ENCODE measurements at regions not wholly inside any gene's neighbourhood (a gene's known extent, or its start where the extent isn't known, plus 50 kb on each side); places are given as distances from the start of the nearest gene placed in this dataset.

DNA sequence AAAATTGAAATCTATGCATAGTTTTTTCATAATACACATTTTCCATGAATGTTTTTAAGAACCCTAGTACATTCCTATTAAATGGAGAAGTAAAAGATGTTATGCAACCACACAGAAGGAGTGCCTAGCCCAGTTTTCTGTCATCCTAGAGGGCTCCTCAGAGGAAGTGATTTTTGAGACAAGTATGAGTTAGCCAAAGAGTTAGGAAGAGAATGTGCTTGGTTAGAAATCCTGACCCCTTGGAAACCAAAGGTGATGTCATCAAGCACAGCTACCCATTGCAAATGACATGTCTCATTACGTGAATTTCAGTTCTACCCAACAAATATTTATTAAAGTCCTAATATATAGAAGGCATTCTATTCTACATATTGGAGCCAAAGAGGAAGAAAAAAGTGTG, 88.9 kb upstream of the TNFSF4 start:
- Histone ChIP-seq H3K36me3 (replicated peaks in 1 of 2) (no peaks in the 10 kb centered on the region), H3K4me3 (no peak overlapping the region), H3K4me1 (replicated peaks in 1 of 2) (peaks cover 0 to 6% of the 10 kb centered on the region in 2 donors), H3K27me3 (no peaks in the 10 kb centered on the region), H3K27ac (no peak overlapping the region), H3K9me3 (replicated peaks in 1 of 3) (no peaks in the 10 kb centered on the region)
- TF ChIP-seq, protein P1, sequence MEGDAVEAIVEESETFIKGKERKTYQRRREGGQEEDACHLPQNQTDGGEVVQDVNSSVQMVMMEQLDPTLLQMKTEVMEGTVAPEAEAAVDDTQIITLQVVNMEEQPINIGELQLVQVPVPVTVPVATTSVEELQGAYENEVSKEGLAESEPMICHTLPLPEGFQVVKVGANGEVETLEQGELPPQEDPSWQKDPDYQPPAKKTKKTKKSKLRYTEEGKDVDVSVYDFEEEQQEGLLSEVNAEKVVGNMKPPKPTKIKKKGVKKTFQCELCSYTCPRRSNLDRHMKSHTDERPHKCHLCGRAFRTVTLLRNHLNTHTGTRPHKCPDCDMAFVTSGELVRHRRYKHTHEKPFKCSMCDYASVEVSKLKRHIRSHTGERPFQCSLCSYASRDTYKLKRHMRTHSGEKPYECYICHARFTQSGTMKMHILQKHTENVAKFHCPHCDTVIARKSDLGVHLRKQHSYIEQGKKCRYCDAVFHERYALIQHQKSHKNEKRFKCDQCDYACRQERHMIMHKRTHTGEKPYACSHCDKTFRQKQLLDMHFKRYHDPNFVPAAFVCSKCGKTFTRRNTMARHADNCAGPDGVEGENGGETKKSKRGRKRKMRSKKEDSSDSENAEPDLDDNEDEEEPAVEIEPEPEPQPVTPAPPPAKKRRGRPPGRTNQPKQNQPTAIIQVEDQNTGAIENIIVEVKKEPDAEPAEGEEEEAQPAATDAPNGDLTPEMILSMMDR (IDR thresholded peaks at IDR 0.05), result no peak
- no peak for TF ChIP-seq POLR2A (IDR thresholded peaks at IDR 0.05)
- intact Hi-C loops (cut with DNase I), result no loop called here
- DNase-seq, result no peak
- 71 to 79% (median 75%) methylated on average over 1 of the region's 1 CpG for WGBS, 4 donors

DNA sequence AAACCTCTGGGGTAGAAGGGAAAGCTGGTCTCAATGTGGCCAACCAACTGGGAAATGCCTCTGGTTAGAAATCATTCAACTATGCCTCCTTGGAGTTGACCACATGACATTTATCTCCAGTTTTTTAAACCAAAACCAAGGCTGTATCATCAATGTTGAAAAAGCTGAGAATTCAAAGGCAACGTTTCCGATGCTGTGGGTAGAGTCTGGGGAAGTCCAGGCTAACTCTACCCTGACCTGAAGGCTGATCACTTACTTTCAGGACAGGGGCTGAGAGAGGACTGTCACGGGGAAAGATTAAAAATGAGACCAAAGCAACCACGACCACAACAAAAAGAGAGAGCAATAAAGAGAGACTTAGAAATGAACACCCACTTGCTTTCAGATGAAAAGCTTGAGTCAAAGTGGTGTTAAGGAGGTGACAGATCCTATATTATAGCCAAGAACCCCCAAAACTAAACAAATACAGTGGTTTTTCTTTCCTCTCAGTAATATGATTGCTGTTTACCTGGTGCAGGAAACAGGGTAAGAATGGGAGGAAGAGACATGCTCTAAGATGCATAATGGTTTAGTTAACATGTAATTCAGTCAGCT, 90.8 kb upstream of the TNFSF4 start:
- intact Hi-C loops (cut with DNase I), result no loop called here
- no peaks in the 10 kb centered on the region for H3K27me3 ChIP-seq
- H3K27ac ChIP-seq, result no peak overlapping the region
- H3K4me3 ChIP-seq, result no peak overlapping the region
- 74 to 85% (median 83%) methylated on average over 4 of the region's 4 CpGs for WGBS, 4 donors
- TF ChIP-seq, protein P1 (IDR thresholded peaks at IDR 0.05), result no peak
- TF ChIP-seq POLR2A (IDR thresholded peaks at IDR 0.05), result no peak
- H3K9me3 ChIP-seq (replicated peaks in 1 of 3), result no peaks in the 10 kb centered on the region
- no peaks in the 10 kb centered on the region for H3K36me3 ChIP-seq (replicated peaks in 1 of 2)
- no peak for DNase-seq
- peaks cover 0 to 25% of the 10 kb centered on the region in 2 donors for H3K4me1 ChIP-seq (replicated peaks in 1 of 2)

DNA sequence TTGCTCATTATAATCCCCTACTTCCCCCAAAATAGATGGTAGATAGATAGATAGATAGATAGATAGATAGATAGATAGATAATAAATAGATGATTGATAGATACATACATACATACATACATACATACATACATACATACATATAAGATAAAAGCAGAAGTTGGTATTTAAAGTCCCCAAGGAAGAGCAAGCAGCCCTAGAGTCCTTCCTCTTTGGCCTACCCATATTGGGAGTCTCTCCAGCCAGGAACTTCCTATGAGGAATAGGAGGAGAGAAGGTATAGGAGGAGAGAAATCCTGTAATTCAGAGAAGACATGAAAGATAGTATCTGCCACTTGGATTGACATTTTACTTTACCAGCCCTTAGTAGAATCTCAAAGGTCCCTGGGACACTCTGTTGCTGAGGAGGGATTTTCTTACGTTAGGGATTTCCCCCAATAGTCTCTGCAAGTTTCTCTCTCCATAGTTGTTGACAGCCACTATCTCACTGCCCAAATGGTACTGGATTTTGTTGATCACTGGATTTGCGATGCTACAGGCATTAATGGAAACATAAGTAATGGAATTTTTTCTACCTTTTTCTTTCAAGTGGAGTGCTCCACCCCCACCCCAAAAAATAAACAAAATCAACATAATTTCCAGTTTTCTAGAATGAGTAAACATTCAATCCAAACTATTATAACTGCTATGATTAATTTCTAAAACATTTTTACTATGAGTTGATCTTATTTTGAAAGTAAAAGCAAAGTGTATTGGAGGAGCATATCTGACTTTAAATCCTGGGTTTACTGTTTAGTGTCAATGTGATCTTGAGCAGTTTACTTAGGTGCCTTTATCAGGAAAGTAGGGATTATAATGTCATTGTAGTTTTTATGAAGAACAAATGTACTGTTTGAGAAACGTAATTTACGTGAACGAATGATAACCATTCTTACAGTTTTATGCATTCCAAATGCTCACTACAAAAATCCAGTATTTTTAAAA, 93.2 kb upstream of the TNFSF4 start:
- intact Hi-C loops (cut with DNase I), result no loop called here
- no peak for DNase-seq
- no peak overlapping the region for H3K27ac ChIP-seq
- H3K4me3 ChIP-seq, result no peak overlapping the region
- TF ChIP-seq, protein P1 (IDR thresholded peaks at IDR 0.05), result no peak
- no peak for TF ChIP-seq POLR2A (IDR thresholded peaks at IDR 0.05)
- no peaks in the 10 kb centered on the region for H3K36me3 ChIP-seq (replicated peaks in 1 of 2)
- WGBS, 4 donors, result 67 to 71% (median 69%) methylated on average over 5 of the region's 5 CpGs
- H3K27me3 ChIP-seq, result no peaks in the 10 kb centered on the region
- H3K4me1 ChIP-seq (replicated peaks in 1 of 2), result peaks cover 0 to 33% of the 10 kb centered on the region in 2 donors
- H3K9me3 ChIP-seq (replicated peaks in 1 of 3), result no peaks in the 10 kb centered on the region

DNA sequence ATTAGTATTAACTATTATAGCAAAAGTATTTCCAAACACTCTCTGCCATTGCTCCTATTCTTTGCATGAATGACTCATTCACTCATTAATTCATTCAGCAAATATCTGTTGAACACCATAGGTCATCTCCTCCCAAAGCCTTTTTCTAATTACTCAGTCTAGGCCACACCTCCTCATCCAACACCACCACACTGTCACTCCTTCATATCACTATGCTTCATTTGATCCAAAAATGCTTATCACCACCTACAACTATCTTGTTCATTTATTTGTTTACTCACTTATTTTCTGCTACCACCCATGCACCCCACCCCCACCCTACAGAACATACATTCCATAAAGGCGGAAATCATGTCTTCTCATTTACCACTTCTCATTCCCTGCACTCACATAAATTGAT, 94.4 kb upstream of the TNFSF4 start:
- DNase-seq, result no peak
- WGBS, 4 donors, result 91 to 100% (median 95%) methylated on average over 1 of the region's 1 CpG
- no peak for TF ChIP-seq POLR2A (IDR thresholded peaks at IDR 0.05)
- TF ChIP-seq, protein P1 (IDR thresholded peaks at IDR 0.05), result no peak
- no peaks in the 10 kb centered on the region for H3K36me3 ChIP-seq (replicated peaks in 1 of 2)
- intact Hi-C loops (cut with DNase I), result no loop called here
- H3K4me3 ChIP-seq, result no peak overlapping the region
- H3K9me3 ChIP-seq (replicated peaks in 1 of 3), result no peaks in the 10 kb centered on the region
- no peak overlapping the region for H3K27ac ChIP-seq
- no peaks in the 10 kb centered on the region for H3K27me3 ChIP-seq
- H3K4me1 ChIP-seq (replicated peaks in 1 of 2), result peaks cover 0 to 33% of the 10 kb centered on the region in 2 donors

All from adrenal gland (tissue), 9 donors.